ENCODE measurements at regions not wholly inside any gene's neighbourhood (a gene's known extent, or its start where the extent isn't known, plus 50 kb on each side); places are given as distances from the start of the nearest gene placed in this dataset.
A peak's percentile ranks its signal among the peaks of the same experiment; 100 is the strongest.

- DNase-seq (ENCODE audit: low read depth), result no peak
Observed at GRCh38 chr12:46472144-46472705, 99.7 kb upstream of the SLC38A2 start.

- DNase-seq (ENCODE audit: low read depth), result no peak
Observed at GRCh38 chr12:46471404-46471803, 98.8 kb upstream of the SLC38A2 start.

- DNase-seq (ENCODE audit: low read depth), result no peak
Observed at GRCh38 chr12:46470975-46471374, 98.4 kb upstream of the SLC38A2 start.

GRCh38 chr12:46470036-46470627 is 97.6 kb upstream of the SLC38A2 start:
- no peak for DNase-seq (ENCODE audit: low read depth)

- DNase-seq (ENCODE audit: low read depth), result no peak
Observed at GRCh38 chr12:46468813-46469212, 96.2 kb upstream of the SLC38A2 start.

- no peak for DNase-seq (ENCODE audit: low read depth)
Observed at GRCh38 chr12:46468160-46468559, 95.6 kb upstream of the SLC38A2 start.

GRCh38 chr12:46465307-46465706 is 92.7 kb upstream of the SLC38A2 start:
- DNase-seq (ENCODE audit: low read depth), result no peak

- no peak for DNase-seq (ENCODE audit: low read depth)
Observed at GRCh38 chr12:46464863-46465262, 92.3 kb upstream of the SLC38A2 start.

GRCh38 chr12:46462641-46463355 is 90.2 kb upstream of the SLC38A2 start:
- no peak for DNase-seq (ENCODE audit: low read depth)

GRCh38 chr12:46461907-46462640 is 89.5 kb upstream of the SLC38A2 start:
- peak; percentile 67 for DNase-seq (ENCODE audit: low read depth)

GRCh38 chr12:46461459-46461858 is 88.9 kb upstream of the SLC38A2 start:
- DNase-seq (ENCODE audit: low read depth), result peak; percentile 40

- no peak for DNase-seq (ENCODE audit: low read depth)
Observed at GRCh38 chr12:46460682-46461210, 88.2 kb upstream of the SLC38A2 start.

GRCh38 chr12:46459861-46460545 is 87.4 kb upstream of the SLC38A2 start:
- no peak for DNase-seq (ENCODE audit: low read depth)

GRCh38 chr12:46459111-46459510 is 86.5 kb upstream of the SLC38A2 start:
- peak; percentile 95 for DNase-seq (ENCODE audit: low read depth)

GRCh38 chr12:46458500-46459102 is 86.0 kb upstream of the SLC38A2 start:
- DNase-seq (ENCODE audit: low read depth), result no peak

- DNase-seq (ENCODE audit: low read depth), result no peak
Observed at GRCh38 chr12:46457958-46458357, 85.4 kb upstream of the SLC38A2 start.

GRCh38 chr12:46456356-46457334 is 84.1 kb upstream of the SLC38A2 start:
- DNase-seq (ENCODE audit: low read depth), result no peak

- DNase-seq (ENCODE audit: low read depth), result peak; percentile 86
Observed at GRCh38 chr12:46455648-46456352, 83.2 kb upstream of the SLC38A2 start.

- no peak for DNase-seq (ENCODE audit: low read depth)
Observed at GRCh38 chr12:46454981-46455380, 82.4 kb upstream of the SLC38A2 start.

All from LHCN-M2 (cell line).